Coronary artery (tissue), 2 donors: ENCODE measurements at regions not wholly inside any gene's neighbourhood (a gene's known extent, or its start where the extent isn't known, plus 50 kb on each side); places are given as distances from the start of the nearest gene placed in this dataset.

Experiments
- DNase-seq: peaks from one replicate; pipeline ENCODE4 v3.0.0-alpha.2; 2017; ENCODE audit warnings: low spot score
- H3K27ac ChIP-seq, 2 donors: fragments of 200-600 bp; sonication (generic); one replicate each; pipeline ENCODE4 v1.5.1; 2016 to 2019
- H3K4me3 ChIP-seq: fragments of 200-600 bp; sonication (generic); 2 replicates; pipeline ENCODE4 v1.5.1; 2016; ENCODE audit warnings: mild to moderate bottlenecking, moderate library complexity
- TF ChIP-seq, protein P1 (sequence below): fragments of 200-600 bp; sonication (generic); IDR thresholded peaks from one replicate; pipeline ENCODE4 v1.5.1; 2019; ENCODE audit warnings: antibody characterized with exemption

GRCh38 chr3:25151903-25152295, 276.2 kb upstream of the RARB start:
- H3K27ac ChIP-seq = peak overlapping the region in 1 of 2 donors; percentile 58
- DNase-seq = no peak
- peak overlapping the region; percentile 62 for H3K4me3 ChIP-seq
- TF ChIP-seq, protein P1, sequence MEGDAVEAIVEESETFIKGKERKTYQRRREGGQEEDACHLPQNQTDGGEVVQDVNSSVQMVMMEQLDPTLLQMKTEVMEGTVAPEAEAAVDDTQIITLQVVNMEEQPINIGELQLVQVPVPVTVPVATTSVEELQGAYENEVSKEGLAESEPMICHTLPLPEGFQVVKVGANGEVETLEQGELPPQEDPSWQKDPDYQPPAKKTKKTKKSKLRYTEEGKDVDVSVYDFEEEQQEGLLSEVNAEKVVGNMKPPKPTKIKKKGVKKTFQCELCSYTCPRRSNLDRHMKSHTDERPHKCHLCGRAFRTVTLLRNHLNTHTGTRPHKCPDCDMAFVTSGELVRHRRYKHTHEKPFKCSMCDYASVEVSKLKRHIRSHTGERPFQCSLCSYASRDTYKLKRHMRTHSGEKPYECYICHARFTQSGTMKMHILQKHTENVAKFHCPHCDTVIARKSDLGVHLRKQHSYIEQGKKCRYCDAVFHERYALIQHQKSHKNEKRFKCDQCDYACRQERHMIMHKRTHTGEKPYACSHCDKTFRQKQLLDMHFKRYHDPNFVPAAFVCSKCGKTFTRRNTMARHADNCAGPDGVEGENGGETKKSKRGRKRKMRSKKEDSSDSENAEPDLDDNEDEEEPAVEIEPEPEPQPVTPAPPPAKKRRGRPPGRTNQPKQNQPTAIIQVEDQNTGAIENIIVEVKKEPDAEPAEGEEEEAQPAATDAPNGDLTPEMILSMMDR = no peak

DNA sequence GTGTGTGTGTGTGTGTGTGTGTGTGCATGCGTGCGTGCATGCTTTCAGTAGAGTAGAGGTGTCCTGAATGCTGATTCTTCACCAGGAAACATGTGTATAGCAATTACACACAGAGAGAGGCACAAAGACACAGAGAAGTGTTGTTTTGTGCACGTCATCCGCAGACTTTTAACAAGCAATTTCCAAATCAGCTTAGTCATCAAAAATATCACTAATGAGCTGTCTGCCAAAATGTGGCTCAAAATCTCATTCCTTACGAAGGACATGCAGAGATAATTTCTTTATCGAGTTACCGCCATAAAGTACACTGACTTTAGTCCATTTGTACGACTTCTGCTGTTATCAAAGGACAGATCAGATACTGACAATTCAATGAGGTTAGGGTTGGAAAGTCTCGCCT, 274.9 kb upstream of the RARB start:
- TF ChIP-seq, protein P1 = no peak
- Histone ChIP-seq H3K27ac (no peak overlapping the region), H3K4me3 (no peak overlapping the region)
- DNase-seq = no peak

DNA sequence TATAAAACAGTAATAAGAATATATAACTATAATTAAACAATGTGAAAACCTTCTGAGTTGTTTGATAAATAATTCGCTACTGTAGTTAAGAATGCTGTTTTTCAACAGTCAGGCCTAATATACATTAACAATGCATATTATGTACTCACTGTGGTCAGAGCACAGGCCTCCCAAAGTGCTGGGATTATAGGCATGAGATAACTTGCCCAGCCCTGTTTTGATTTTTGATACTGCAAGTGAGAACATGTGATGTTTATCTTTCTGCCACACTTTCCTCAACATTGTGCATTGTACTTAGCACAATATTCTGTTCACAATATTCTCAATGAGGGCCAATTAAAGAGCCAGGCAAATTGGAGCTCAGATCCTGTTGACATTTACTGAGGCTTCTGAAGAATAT, 274.5 kb upstream of the RARB start:
- TF ChIP-seq, protein P1 = no peak
- Histone ChIP-seq H3K4me3 (no peak overlapping the region), H3K27ac (no peak overlapping the region)
- no peak for DNase-seq

DNA sequence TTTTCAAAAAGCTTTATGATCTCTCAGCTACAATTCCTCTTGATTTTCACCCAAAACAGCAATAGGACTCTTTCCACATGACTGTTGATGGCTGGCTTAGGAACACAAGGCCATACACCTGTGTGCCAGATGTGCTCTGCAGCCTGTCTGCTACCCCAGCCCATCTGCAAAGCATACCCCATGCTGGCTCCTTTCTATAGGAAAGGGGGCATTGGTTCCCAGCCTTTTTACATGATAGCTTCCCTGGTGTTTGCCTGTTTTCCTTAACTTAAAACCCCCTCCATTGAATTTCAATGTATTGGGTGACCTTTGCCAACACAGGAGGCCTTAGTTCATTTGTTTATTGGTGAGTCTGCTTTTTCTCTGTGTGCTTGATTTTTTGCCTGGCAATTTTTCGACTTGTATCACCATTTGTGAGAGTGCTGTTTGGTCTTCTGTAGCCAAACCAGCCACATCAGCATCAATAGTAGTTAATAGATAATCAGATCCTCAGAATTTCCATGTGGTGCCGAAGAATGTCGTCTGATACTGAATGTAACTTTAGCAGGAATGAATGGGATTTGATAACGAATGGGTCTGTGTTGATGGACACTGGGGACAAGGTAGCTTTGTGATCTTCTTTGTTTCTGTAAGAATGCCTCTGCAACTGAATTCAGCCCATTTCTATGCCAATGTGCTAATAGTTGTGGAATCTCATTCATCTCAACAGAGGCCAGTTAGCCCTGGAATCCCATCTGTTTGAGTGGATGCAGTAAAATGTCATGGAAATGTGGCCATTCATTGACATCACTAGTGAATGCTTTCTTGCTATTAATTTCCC, 272.2 kb upstream of the RARB start:
- Histone ChIP-seq H3K27ac (peak overlapping the region in 1 of 2 donors; percentile 56), H3K4me3 (no peak overlapping the region)
- no peak for DNase-seq
- TF ChIP-seq, protein P1 = no peak

DNA sequence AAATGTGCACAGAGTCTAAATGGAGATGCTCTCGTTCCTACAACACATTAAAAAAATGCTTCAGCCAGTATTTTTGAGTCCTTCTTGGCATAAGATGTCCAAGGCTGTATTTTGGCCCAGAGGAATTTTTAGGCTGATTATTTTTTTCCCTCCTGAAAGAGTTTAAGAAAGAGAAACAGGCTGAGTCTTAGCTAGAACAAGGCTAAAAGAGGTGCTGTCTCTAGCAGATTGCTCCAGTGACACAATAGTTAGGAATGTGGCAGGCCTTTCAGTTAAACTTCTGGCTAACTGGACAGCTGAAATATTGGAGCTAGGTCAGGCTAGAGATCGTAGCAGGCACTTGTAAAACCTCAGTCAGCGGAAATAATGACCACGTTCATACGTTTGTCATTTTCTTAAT, 271.4 kb upstream of the RARB start:
- Histone ChIP-seq H3K27ac (peak overlapping the region in 1 of 2 donors; percentile 38), H3K4me3 (peak overlapping the region; percentile 16)
- DNase-seq = no peak
- TF ChIP-seq, protein P1 = no peak

GRCh38 chr3:25165306-25165705, 262.8 kb upstream of the RARB start:
- Histone ChIP-seq H3K27ac (no peak overlapping the region), H3K4me3 (no peak overlapping the region)
- TF ChIP-seq, protein P1 = no peak
- no peak for DNase-seq

- Histone ChIP-seq H3K27ac (no peak overlapping the region), H3K4me3 (no peak overlapping the region)
- TF ChIP-seq, protein P1 = no peak
- DNase-seq = no peak
Measured at GRCh38 chr3:25166016-25166415, 262.0 kb upstream of the RARB start.
